MG63 (cell line): ENCODE measurements at regions not wholly inside any gene's neighbourhood (a gene's known extent, or its start where the extent isn't known, plus 50 kb on each side); places are given as distances from the start of the nearest gene placed in this dataset.
"Not testable (repeated sequence)": the region's sequence is repeated elsewhere in the genome, so short reads cannot be mapped to it uniquely, and the experiment has no call there.

Source experiments
- DNase-seq: peaks from one replicate; pipeline ENCODE4 v3.0.0-alpha.2; 2020
- H3K27me3 ChIP-seq: fragments of 250-450 bp; sonication (Bioruptor Pico); 2 replicates; pipeline ENCODE4 v1.5.1; 2020; ENCODE audit warnings: mild to moderate bottlenecking, moderate library complexity
- H3K36me3 ChIP-seq: fragments of 250-450 bp; sonication (Bioruptor Pico); 2 replicates; pipeline ENCODE4 v1.5.1; 2020; ENCODE audit warnings: mild to moderate bottlenecking, moderate library complexity
- H3K4me3 ChIP-seq: fragments of 250-450 bp; sonication (Bioruptor Pico); 2 replicates; pipeline ENCODE4 v1.5.1; 2020; ENCODE audit warnings: mild to moderate bottlenecking, moderate library complexity
- H3K9me3 ChIP-seq: fragments of 250-450 bp; sonication (Bioruptor Pico); 2 replicates; pipeline ENCODE4 v1.5.1; 2020; ENCODE audit warnings: mild to moderate bottlenecking, moderate library complexity

GRCh38 chrX:3461397-3462165 lies 115.1 kb upstream of the MXRA5 start:
- Histone ChIP-seq H3K36me3 (no peaks in the 10 kb centered on the region), H3K9me3 (no peaks in the 10 kb centered on the region), H3K4me3 (peak overlapping the region; percentile 23), H3K27me3 (no peaks in the 10 kb centered on the region)
- no peak for DNase-seq

GRCh38 chrX:3455796-3456195 lies 109.3 kb upstream of the MXRA5 start:
- H3K27me3 ChIP-seq: no peaks in the 10 kb centered on the region
- no peak overlapping the region for H3K4me3 ChIP-seq
- no peaks in the 10 kb centered on the region for H3K36me3 ChIP-seq
- DNase-seq: no peak
- no peaks in the 10 kb centered on the region for H3K9me3 ChIP-seq

GRCh38 chrX:3451571-3451970 lies 105.1 kb upstream of the MXRA5 start:
- no peak for DNase-seq
- Histone ChIP-seq H3K36me3 (no peaks in the 10 kb centered on the region), H3K27me3 (no peaks in the 10 kb centered on the region), H3K4me3 (no peak overlapping the region), H3K9me3 (no peaks in the 10 kb centered on the region)

GRCh38 chrX:3450881-3451570 lies 104.6 kb upstream of the MXRA5 start:
- H3K36me3 ChIP-seq: no peaks in the 10 kb centered on the region
- DNase-seq: no peak
- H3K9me3 ChIP-seq: no peaks in the 10 kb centered on the region
- no peak overlapping the region for H3K4me3 ChIP-seq
- H3K27me3 ChIP-seq: no peaks in the 10 kb centered on the region

- H3K27me3 ChIP-seq: no peaks in the 10 kb centered on the region
- H3K9me3 ChIP-seq: no peaks in the 10 kb centered on the region
- no peak overlapping the region for H3K4me3 ChIP-seq
- no peaks in the 10 kb centered on the region for H3K36me3 ChIP-seq
- no peak for DNase-seq
Measured at GRCh38 chrX:3449287-3449686, 102.8 kb upstream of the MXRA5 start.

- DNase-seq: no peak
- no peak overlapping the region for H3K4me3 ChIP-seq
- H3K27me3 ChIP-seq: no peaks in the 10 kb centered on the region
- H3K9me3 ChIP-seq: no peaks in the 10 kb centered on the region
- H3K36me3 ChIP-seq: no peaks in the 10 kb centered on the region
Measured at GRCh38 chrX:3448563-3448962, 102.1 kb upstream of the MXRA5 start.

- no peaks in the 10 kb centered on the region for H3K9me3 ChIP-seq
- H3K4me3 ChIP-seq: no peak overlapping the region
- no peak for DNase-seq
- no peaks in the 10 kb centered on the region for H3K27me3 ChIP-seq
- H3K36me3 ChIP-seq: no peaks in the 10 kb centered on the region
Measured at GRCh38 chrX:3445806-3446490, 99.5 kb upstream of the MXRA5 start.

- no peaks in the 10 kb centered on the region for H3K9me3 ChIP-seq
- no peak overlapping the region for H3K4me3 ChIP-seq
- DNase-seq: no peak
- no peaks in the 10 kb centered on the region for H3K36me3 ChIP-seq
- no peaks in the 10 kb centered on the region for H3K27me3 ChIP-seq
Measured at GRCh38 chrX:3443184-3443583, 96.7 kb upstream of the MXRA5 start.

- Histone ChIP-seq H3K9me3 (no peaks in the 10 kb centered on the region), H3K4me3 (no peak overlapping the region), H3K27me3 (no peaks in the 10 kb centered on the region), H3K36me3 (no peaks in the 10 kb centered on the region)
- no peak for DNase-seq
Measured at GRCh38 chrX:3442691-3443090, 96.2 kb upstream of the MXRA5 start.

GRCh38 chrX:3440981-3441380 lies 94.5 kb upstream of the MXRA5 start:
- no peaks in the 10 kb centered on the region for H3K36me3 ChIP-seq
- no peaks in the 10 kb centered on the region for H3K9me3 ChIP-seq
- no peak overlapping the region for H3K4me3 ChIP-seq
- H3K27me3 ChIP-seq: no peaks in the 10 kb centered on the region
- no peak for DNase-seq

- not testable (repeated sequence) for H3K27me3 ChIP-seq, DNase-seq, H3K36me3 ChIP-seq, H3K9me3 ChIP-seq, H3K4me3 ChIP-seq
Measured at GRCh38 chrX:3435916-3436315, 89.5 kb upstream of the MXRA5 start.

- no peaks in the 10 kb centered on the region for H3K36me3 ChIP-seq
- H3K4me3 ChIP-seq: no peak overlapping the region
- no peaks in the 10 kb centered on the region for H3K9me3 ChIP-seq
- H3K27me3 ChIP-seq: no peaks in the 10 kb centered on the region
- DNase-seq: no peak
Measured at GRCh38 chrX:3435057-3435456, 88.6 kb upstream of the MXRA5 start.

- Histone ChIP-seq H3K27me3 (no peaks in the 10 kb centered on the region), H3K4me3 (no peak overlapping the region), H3K9me3 (no peaks in the 10 kb centered on the region), H3K36me3 (no peaks in the 10 kb centered on the region)
- no peak for DNase-seq
Measured at GRCh38 chrX:3428792-3429191, 82.3 kb upstream of the MXRA5 start.

- no peak for DNase-seq
- Histone ChIP-seq H3K4me3 (no peak overlapping the region), H3K9me3 (no peaks in the 10 kb centered on the region), H3K27me3 (no peaks in the 10 kb centered on the region), H3K36me3 (no peaks in the 10 kb centered on the region)
Measured at GRCh38 chrX:3426552-3426951, 80.1 kb upstream of the MXRA5 start.

- DNase-seq: no peak
- Histone ChIP-seq H3K4me3 (no peak overlapping the region), H3K9me3 (no peaks in the 10 kb centered on the region), H3K36me3 (no peaks in the 10 kb centered on the region), H3K27me3 (no peaks in the 10 kb centered on the region)
Measured at GRCh38 chrX:3425031-3425430, 78.6 kb upstream of the MXRA5 start.

GRCh38 chrX:3420316-3420715 lies 73.9 kb upstream of the MXRA5 start:
- no peak overlapping the region for H3K4me3 ChIP-seq
- no peaks in the 10 kb centered on the region for H3K36me3 ChIP-seq
- DNase-seq: no peak
- no peaks in the 10 kb centered on the region for H3K27me3 ChIP-seq
- H3K9me3 ChIP-seq: no peaks in the 10 kb centered on the region

GRCh38 chrX:3415011-3415410 lies 68.6 kb upstream of the MXRA5 start:
- H3K36me3 ChIP-seq: no peaks in the 10 kb centered on the region
- no peak overlapping the region for H3K4me3 ChIP-seq
- H3K9me3 ChIP-seq: no peaks in the 10 kb centered on the region
- DNase-seq: no peak
- H3K27me3 ChIP-seq: no peaks in the 10 kb centered on the region

GRCh38 chrX:3411626-3412025 lies 65.2 kb upstream of the MXRA5 start:
- not testable (repeated sequence) for H3K4me3 ChIP-seq, H3K9me3 ChIP-seq, DNase-seq, H3K36me3 ChIP-seq, H3K27me3 ChIP-seq
